Mesendoderm (in vitro differentiated cells): ENCODE measurements at regions not wholly inside any gene's neighbourhood (a gene's known extent, or its start where the extent isn't known, plus 50 kb on each side); places are given as distances from the start of the nearest gene placed in this dataset.
"Not testable (repeated sequence)": the region's sequence is repeated elsewhere in the genome, so short reads cannot be mapped to it uniquely, and the experiment has no call there.

Experiments
- DNase-seq: peaks from one replicate; pipeline ENCODE4 v3.0.0; 2013
- H2AK5ac ChIP-seq: 2 replicates; pipeline ENCODE4 v1.6.1; 2013; ENCODE audit warnings: low read length, inconsistent platforms
- H2BK120ac ChIP-seq: 2 replicates; pipeline ENCODE4 v1.6.1; 2013; ENCODE audit warnings: low read depth, mild to moderate bottlenecking, low read length, moderate library complexity, mixed read lengths
- H2BK15ac ChIP-seq: replicated peaks from 2 replicates; pipeline ENCODE4 v1.6.1; 2013; ENCODE audit warnings: low read depth, mild to moderate bottlenecking, moderate library complexity
- H2BK5ac ChIP-seq: 2 replicates; pipeline ENCODE4 v1.6.1; 2013; ENCODE audit warnings: low read length, inconsistent platforms
- H3K18ac ChIP-seq: 2 replicates; pipeline ENCODE4 v1.6.1; 2013; ENCODE audit warnings: mild to moderate bottlenecking, low read length, mixed read lengths
- H3K23ac ChIP-seq: one replicate; pipeline ENCODE4 v1.6.1; 2013; ENCODE audit warnings: low read length
- H3K27ac ChIP-seq: 2 replicates; pipeline ENCODE4 v1.5.1; 2013; ENCODE audit warnings: low read depth, mild to moderate bottlenecking, inconsistent platforms, low read length, moderate library complexity
- H3K27me3 ChIP-seq: 2 replicates; pipeline ENCODE4 v1.6.1; 2013; ENCODE audit warnings: low read length, control low read depth, mild to moderate bottlenecking, inconsistent platforms; ENCODE audit not compliant: insufficient read depth, poor library complexity
- H3K36me3 ChIP-seq: 2 replicates; pipeline ENCODE4 v1.6.1; 2013; ENCODE audit warnings: low read length, inconsistent platforms; ENCODE audit not compliant: control insufficient read depth, insufficient read depth
- H3K4ac ChIP-seq: one replicate; pipeline ENCODE4 v1.6.1; 2013; ENCODE audit warnings: low read depth, mild to moderate bottlenecking, low read length, moderate library complexity
- H3K4me1 ChIP-seq: 2 replicates; pipeline ENCODE4 v1.6.1; 2013; ENCODE audit warnings: low read depth, low read length, inconsistent platforms; ENCODE audit not compliant: control insufficient read depth
- H3K4me2 ChIP-seq: 2 replicates; pipeline ENCODE4 v1.6.1; 2013; ENCODE audit warnings: low read length
- H3K4me3 ChIP-seq: 2 replicates; pipeline ENCODE4 v1.5.1; 2013; ENCODE audit warnings: mild to moderate bottlenecking, low read length
- H3K56ac ChIP-seq: one replicate; pipeline ENCODE4 v1.6.1; 2013; ENCODE audit warnings: low read length
- H3K79me1 ChIP-seq: 2 replicates; pipeline ENCODE4 v1.6.1; 2013; ENCODE audit warnings: low read length, inconsistent platforms
- H3K79me2 ChIP-seq: 2 replicates; pipeline ENCODE4 v1.6.1; 2013; ENCODE audit warnings: mild to moderate bottlenecking, low read length; ENCODE audit not compliant: control insufficient read depth, insufficient read depth
- H3K9ac ChIP-seq: 2 replicates; pipeline ENCODE4 v1.6.1; 2013; ENCODE audit warnings: low read length, inconsistent platforms
- H4K5ac ChIP-seq: one replicate; pipeline ENCODE4 v1.6.1; 2013; ENCODE audit warnings: low read length
- H4K8ac ChIP-seq: one replicate; pipeline ENCODE4 v1.6.1; 2013; ENCODE audit warnings: low read depth, mild to moderate bottlenecking, control low read depth, low read length, moderate library complexity
- WGBS: extraction: QIAGEN DNeasy Blood & Tissue Kit; methylation state at CpG from one replicate; pipeline ENCODE4 v1.1.7; 2013; ENCODE audit warnings: low lambda C conversion rate, missing lambda C conversion rate; ENCODE audit not compliant: insufficient coverage; ENCODE audit errors: extremely low coverage; 5-methylcytosine and 5-hydroxymethylcytosine counted together

DNA sequence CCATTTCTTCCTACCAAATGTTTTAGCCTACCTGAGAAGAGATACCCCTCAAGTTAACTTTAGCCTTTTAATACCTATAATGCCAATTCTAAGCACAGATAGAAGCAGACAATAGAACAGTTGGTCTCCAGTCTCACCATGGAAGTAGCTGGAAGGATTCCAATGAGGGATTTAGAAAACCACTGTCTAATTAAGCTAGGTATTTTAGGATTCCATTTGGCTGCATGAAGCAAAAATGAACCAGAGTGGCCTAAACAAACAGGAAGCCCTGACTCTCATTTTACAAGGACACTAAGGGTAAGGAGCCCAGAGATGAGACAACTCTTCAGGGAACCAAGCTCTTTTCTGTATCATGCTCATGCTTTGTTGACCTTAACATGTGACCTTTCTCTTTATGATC, 199.2 kb downstream of the ALDH8A1 start:
- H3K18ac ChIP-seq, result no peak overlapping the region
- H3K27ac ChIP-seq, result no peak overlapping the region
- no peak overlapping the region for H3K4ac ChIP-seq
- H4K8ac ChIP-seq, result no peak overlapping the region
- no peaks in the 10 kb centered on the region for H3K4me1 ChIP-seq
- no peaks in the 10 kb centered on the region for H3K27me3 ChIP-seq
- H3K23ac ChIP-seq, result no peak overlapping the region
- no peak overlapping the region for H2BK15ac ChIP-seq
- no peak overlapping the region for H2BK120ac ChIP-seq
- no peak for DNase-seq
- H3K9ac ChIP-seq, result no peak overlapping the region
- no peaks in the 10 kb centered on the region for H3K79me2 ChIP-seq
- no peak overlapping the region for H3K4me2 ChIP-seq
- no peak overlapping the region for H3K56ac ChIP-seq
- H2AK5ac ChIP-seq, result no peak overlapping the region
- H4K5ac ChIP-seq, result no peak overlapping the region
- H3K79me1 ChIP-seq, result no peaks in the 10 kb centered on the region
- H2BK5ac ChIP-seq, result no peak overlapping the region
- H3K36me3 ChIP-seq, result no peaks in the 10 kb centered on the region
- no peak overlapping the region for H3K4me3 ChIP-seq

DNA sequence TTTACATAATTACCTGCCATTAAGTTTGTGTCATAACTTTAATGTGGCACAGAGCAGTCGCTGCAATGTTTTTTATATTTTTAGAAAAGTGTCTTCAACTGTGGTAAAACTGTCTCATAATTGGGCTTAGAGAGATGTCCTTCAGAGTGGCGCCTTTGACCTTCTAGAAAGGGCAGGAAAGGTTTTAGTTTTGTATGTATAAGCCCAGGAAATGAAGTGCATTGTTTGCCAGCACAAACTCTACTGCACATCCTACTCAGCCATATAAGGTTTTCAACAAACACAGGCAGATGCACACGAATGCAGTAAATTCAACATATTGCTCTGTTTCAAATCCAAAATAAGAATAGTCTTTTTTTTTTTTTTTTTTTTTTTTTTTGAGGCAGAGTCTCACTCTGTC, 201.4 kb downstream of the ALDH8A1 start:
- no peak overlapping the region for H3K4me2 ChIP-seq
- H3K4me3 ChIP-seq, result no peak overlapping the region
- H2BK15ac ChIP-seq, result no peak overlapping the region
- no peak overlapping the region for H2AK5ac ChIP-seq
- H3K27ac ChIP-seq, result no peak overlapping the region
- H3K18ac ChIP-seq, result no peak overlapping the region
- H3K27me3 ChIP-seq, result no peaks in the 10 kb centered on the region
- H3K4me1 ChIP-seq, result no peaks in the 10 kb centered on the region
- H3K23ac ChIP-seq, result no peak overlapping the region
- H4K8ac ChIP-seq, result no peak overlapping the region
- no peaks in the 10 kb centered on the region for H3K79me2 ChIP-seq
- no peak overlapping the region for H3K56ac ChIP-seq
- WGBS, result no CpG with 5 or more reads among the region's 3 CpGs
- H4K5ac ChIP-seq, result no peak overlapping the region
- no peaks in the 10 kb centered on the region for H3K79me1 ChIP-seq
- no peaks in the 10 kb centered on the region for H3K36me3 ChIP-seq
- no peak overlapping the region for H2BK5ac ChIP-seq
- no peak overlapping the region for H2BK120ac ChIP-seq
- DNase-seq, result no peak
- H3K9ac ChIP-seq, result no peak overlapping the region
- no peak overlapping the region for H3K4ac ChIP-seq

DNA sequence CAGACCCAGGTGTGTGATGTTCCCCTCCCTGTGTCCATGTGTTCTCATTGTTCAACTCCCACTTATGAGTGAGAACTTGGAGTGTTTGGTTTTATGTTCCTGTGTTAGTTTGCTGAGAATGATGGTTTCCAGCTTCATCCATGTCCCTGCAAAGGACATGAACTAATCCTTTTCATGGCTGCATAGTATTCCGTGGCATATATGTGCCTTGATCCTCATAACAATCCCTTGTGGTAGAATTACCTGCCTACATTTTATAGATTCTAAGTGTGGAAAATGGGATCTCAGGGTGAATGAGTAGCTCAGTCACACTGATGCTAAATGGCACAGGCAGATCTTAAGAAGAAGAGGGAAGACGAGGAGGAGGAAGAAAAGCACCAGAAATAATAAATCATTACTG, 202.7 kb downstream of the ALDH8A1 start:
- not testable (repeated sequence) for H3K79me1 ChIP-seq, H3K27ac ChIP-seq, H2AK5ac ChIP-seq, H4K8ac ChIP-seq, H3K4me3 ChIP-seq, H3K56ac ChIP-seq, H4K5ac ChIP-seq, DNase-seq, H3K79me2 ChIP-seq, H3K9ac ChIP-seq, H3K36me3 ChIP-seq, H2BK120ac ChIP-seq, H2BK15ac ChIP-seq, H3K18ac ChIP-seq, H3K4me1 ChIP-seq, H3K23ac ChIP-seq, H3K4ac ChIP-seq, H3K4me2 ChIP-seq, H2BK5ac ChIP-seq, H3K27me3 ChIP-seq
- WGBS, result no CpG with 5 or more reads among the region's 2 CpGs

DNA sequence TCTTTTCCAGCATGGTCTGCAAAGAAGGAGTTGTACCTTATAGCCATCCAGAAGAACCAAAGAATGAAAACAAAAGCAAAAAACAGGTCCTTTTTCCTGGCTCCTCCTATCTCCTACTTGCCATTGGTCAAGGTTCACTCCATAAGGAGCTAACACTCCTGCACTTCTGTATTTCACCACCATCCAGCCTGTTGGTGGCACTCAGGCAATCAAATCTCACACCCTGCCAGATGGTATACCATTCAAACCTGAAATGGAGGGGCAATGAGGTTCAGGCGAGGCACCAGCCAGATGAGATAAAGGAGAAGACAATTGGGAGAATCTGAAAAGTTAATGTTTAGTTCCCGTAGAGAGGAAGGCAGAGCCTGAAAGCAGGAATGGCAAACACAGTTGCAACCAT, 203.8 kb downstream of the ALDH8A1 start:
- no peak overlapping the region for H2BK15ac ChIP-seq

DNA sequence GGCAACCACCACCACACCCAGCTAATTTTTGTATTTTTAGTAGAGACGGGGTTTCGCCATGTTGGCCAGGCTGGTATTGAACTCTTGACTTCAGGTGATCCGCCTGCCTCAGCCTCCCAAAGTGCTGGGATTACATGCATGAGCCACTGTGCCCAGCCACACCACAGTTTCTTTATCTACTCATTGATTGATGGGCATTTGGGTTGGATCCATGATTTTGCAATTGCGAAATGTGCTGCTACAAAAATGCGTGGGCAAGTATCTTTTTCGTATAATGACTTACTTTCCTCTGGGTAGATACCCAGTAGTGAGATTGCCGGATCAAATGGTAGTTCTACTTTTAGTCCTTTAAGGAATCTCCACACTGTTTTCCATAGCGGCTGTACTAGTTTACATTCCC, 204.7 kb downstream of the ALDH8A1 start:
- not testable (repeated sequence) for H3K9ac ChIP-seq, H4K8ac ChIP-seq, H3K27me3 ChIP-seq, H3K18ac ChIP-seq, H3K79me2 ChIP-seq, H3K36me3 ChIP-seq, H3K4me2 ChIP-seq, H3K79me1 ChIP-seq, H2BK5ac ChIP-seq, H3K4me1 ChIP-seq, H3K56ac ChIP-seq, H3K4me3 ChIP-seq, DNase-seq, H3K23ac ChIP-seq, H4K5ac ChIP-seq, H2AK5ac ChIP-seq, H2BK15ac ChIP-seq, H3K4ac ChIP-seq, H2BK120ac ChIP-seq, H3K27ac ChIP-seq
- WGBS, result no CpG with 5 or more reads among the region's 8 CpGs

More for the DNA sequence above, 203.8 kb downstream of the ALDH8A1 start:
- H3K18ac ChIP-seq, result no peak overlapping the region
- H3K79me2 ChIP-seq, result no peaks in the 10 kb centered on the region
- peak; percentile 19 for DNase-seq
- no peaks in the 10 kb centered on the region for H3K27me3 ChIP-seq
- no peaks in the 10 kb centered on the region for H3K36me3 ChIP-seq
- H3K4me3 ChIP-seq, result no peak overlapping the region
- H2AK5ac ChIP-seq, result no peak overlapping the region
- no peak overlapping the region for H3K23ac ChIP-seq
- no peak overlapping the region for H4K5ac ChIP-seq
- no peak overlapping the region for H2BK5ac ChIP-seq
- no peak overlapping the region for H3K4ac ChIP-seq
- no peak overlapping the region for H3K27ac ChIP-seq
- H4K8ac ChIP-seq, result no peak overlapping the region
- H3K56ac ChIP-seq, result no peak overlapping the region
- no peak overlapping the region for H3K4me2 ChIP-seq
- H2BK120ac ChIP-seq, result no peak overlapping the region
- H3K79me1 ChIP-seq, result no peaks in the 10 kb centered on the region
- WGBS, result no CpG with 5 or more reads among the region's 2 CpGs
- no peak overlapping the region for H3K9ac ChIP-seq
- H3K4me1 ChIP-seq, result no peaks in the 10 kb centered on the region

DNA sequence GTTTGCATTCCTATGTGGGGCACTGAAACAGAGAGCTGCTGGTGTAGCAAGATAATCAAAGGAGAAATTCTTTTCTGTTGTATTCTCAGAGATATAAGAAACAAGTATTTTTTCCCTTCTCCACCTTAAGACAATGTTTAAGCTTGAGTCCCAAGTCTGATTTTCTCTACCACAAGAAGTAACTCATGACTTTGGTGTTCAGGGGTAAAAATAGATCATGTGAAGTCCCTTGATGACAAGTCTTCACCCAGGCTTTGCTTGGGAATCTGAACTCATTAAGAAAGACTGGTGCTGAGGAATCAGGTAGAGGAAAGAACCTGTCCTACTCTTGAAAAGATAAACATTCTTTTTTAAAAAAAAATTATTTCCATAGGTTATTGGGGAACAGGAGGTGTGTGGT, 205.6 kb downstream of the ALDH8A1 start:
- Histone ChIP-seq H2BK5ac (no peak overlapping the region), H3K4me3 (no peak overlapping the region)
- no peak for DNase-seq

More for the DNA sequence above, 205.6 kb downstream of the ALDH8A1 start:
- no peak overlapping the region for H4K5ac ChIP-seq
- no peak overlapping the region for H2BK15ac ChIP-seq
- no peaks in the 10 kb centered on the region for H3K79me1 ChIP-seq
- H3K9ac ChIP-seq, result no peak overlapping the region
- no peaks in the 10 kb centered on the region for H3K4me1 ChIP-seq
- no peak overlapping the region for H3K18ac ChIP-seq
- no peak overlapping the region for H3K27ac ChIP-seq
- H2AK5ac ChIP-seq, result no peak overlapping the region
- H3K36me3 ChIP-seq, result no peaks in the 10 kb centered on the region
- no peak overlapping the region for H3K4me2 ChIP-seq
- no peak overlapping the region for H4K8ac ChIP-seq
- H3K23ac ChIP-seq, result no peak overlapping the region
- no peak overlapping the region for H2BK120ac ChIP-seq
- H3K4ac ChIP-seq, result no peak overlapping the region
- no peaks in the 10 kb centered on the region for H3K27me3 ChIP-seq
- no peaks in the 10 kb centered on the region for H3K79me2 ChIP-seq
- H3K56ac ChIP-seq, result no peak overlapping the region
